NB4 (cell line): ENCODE measurements at regions not wholly inside any gene's neighbourhood (a gene's known extent, or its start where the extent isn't known, plus 50 kb on each side); places are given as distances from the start of the nearest gene placed in this dataset.

Source experiments
- DNase-seq: peaks from one replicate; pipeline ENCODE4 v3.0.0; 2010; ENCODE audit warnings: low read depth
- H3K4me3 ChIP-seq: one replicate; pipeline ENCODE4 v1.5.1; 2011; ENCODE audit warnings: mild to moderate bottlenecking, low read depth, low read length, moderate library complexity
- CTCF ChIP-seq: IDR thresholded peaks from one replicate; pipeline ENCODE4 v1.5.1; 2012; ENCODE audit warnings: low read depth, low read length
- MAX ChIP-seq: IDR thresholded peaks from 2 replicates; pipeline ENCODE4 v1.6.1; 2011; ENCODE audit warnings: low read depth, low read length
- MYC ChIP-seq: IDR thresholded peaks from 2 replicates; pipeline ENCODE4 v1.6.1; 2011; ENCODE audit warnings: low read depth, low read length
- POLR2A ChIP-seq: IDR thresholded peaks from 2 replicates; pipeline ENCODE4 v1.6.1; 2011; ENCODE audit warnings: mild to moderate bottlenecking; ENCODE audit not compliant: insufficient read length; ENCODE audit errors: extremely low read depth

- H3K4me3 ChIP-seq = no peak overlapping the region
- TF ChIP-seq MYC = no peak
- TF ChIP-seq CTCF = no peak
- TF ChIP-seq MAX = no peak
- TF ChIP-seq POLR2A = no peak
- no peak for DNase-seq
These were observed 1459.9 kb downstream of the PCDH7 start for GRCh38 chr4:32180086-32180485.

- H3K4me3 ChIP-seq = no peak overlapping the region
- DNase-seq = no peak
- no peak for TF ChIP-seq POLR2A
- TF ChIP-seq MAX = no peak
- TF ChIP-seq CTCF = no peak
- no peak for TF ChIP-seq MYC
These were observed 1464.0 kb downstream of the PCDH7 start for GRCh38 chr4:32184186-32184585.

GRCh38 chr4:32189130-32189529 lies 1469.0 kb downstream of the PCDH7 start:
- no peak for TF ChIP-seq POLR2A
- TF ChIP-seq MAX = no peak
- TF ChIP-seq MYC = no peak
- TF ChIP-seq CTCF = no peak
- DNase-seq = no peak
- H3K4me3 ChIP-seq = no peak overlapping the region

- H3K4me3 ChIP-seq = no peak overlapping the region
- TF ChIP-seq CTCF (no peak), MAX (no peak), MYC (no peak), POLR2A (no peak)
- no peak for DNase-seq
These were observed 1469.6 kb downstream of the PCDH7 start for GRCh38 chr4:32189788-32190187.

- H3K4me3 ChIP-seq = no peak overlapping the region
- TF ChIP-seq MYC = no peak
- TF ChIP-seq POLR2A = no peak
- no peak for TF ChIP-seq MAX
- no peak for TF ChIP-seq CTCF
- DNase-seq = no peak
These were observed 1471.8 kb downstream of the PCDH7 start for GRCh38 chr4:32191961-32192360.

GRCh38 chr4:32192363-32192762 lies 1472.2 kb downstream of the PCDH7 start:
- DNase-seq = peak; percentile 20
- TF ChIP-seq MAX = no peak
- TF ChIP-seq CTCF = no peak
- no peak for TF ChIP-seq POLR2A
- TF ChIP-seq MYC = no peak
- no peak overlapping the region for H3K4me3 ChIP-seq
